22Rv1 (cell line): ENCODE measurements at regions not wholly inside any gene's neighbourhood (a gene's known extent, or its start where the extent isn't known, plus 50 kb on each side); places are given as distances from the start of the nearest gene placed in this dataset.

Experiments used
- CTCF ChIP-seq: fragments of 450-650 bp; IDR thresholded peaks from 2 replicates; pipeline ENCODE4 v1.5.1; 2017; ENCODE audit warnings: mild to moderate bottlenecking
- ZFX ChIP-seq: fragments of 450-650 bp; IDR thresholded peaks from 2 replicates; pipeline ENCODE4 v1.6.1; 2017; ENCODE audit warnings: antibody characterized with exemption, borderline replicate concordance

GRCh38 chr5:82351754-82352145, 73.6 kb upstream of the RPS23 start:
- TF ChIP-seq CTCF (peak; percentile 86), ZFX (no peak)
